GM13977 (cell line): ENCODE measurements at regions not wholly inside any gene's neighbourhood (a gene's known extent, or its start where the extent isn't known, plus 50 kb on each side); places are given as distances from the start of the nearest gene placed in this dataset.

Experiments used
- DNase-seq: peaks from one replicate; pipeline ENCODE4 v3.0.0; 2012; ENCODE audit warnings: low spot score
- CTCF ChIP-seq: IDR thresholded peaks from 2 replicates; pipeline ENCODE4 v1.5.1; 2012; ENCODE audit warnings: mild to moderate bottlenecking, control low read depth; ENCODE audit not compliant: insufficient read depth; ENCODE audit errors: extremely low read depth, missing control alignments
- in situ Hi-C: fragments of 300-500 bp; cut with MboI; formaldehyde crosslinking; loops from one replicate; pipeline ENCODE4 v1.12.0; 2022; ENCODE audit warnings: low sequenced_read_pairs, low pct_unique_long_range_greater_than_20kb, mixed read lengths, inconsistent platforms; ENCODE audit not compliant: unreplicated experiment

GRCh38 chr9:110036286-110036685 is 171.7 kb downstream of the C9orf152 start:
- in situ Hi-C loops = no loop called here
- no peak for TF ChIP-seq CTCF
- DNase-seq = no peak

GRCh38 chr9:110040788-110041187 is 167.2 kb downstream of the C9orf152 start:
- DNase-seq = no peak
- in situ Hi-C loops = no loop called here
- no peak for TF ChIP-seq CTCF

GRCh38 chr9:110041452-110041851 is 166.5 kb downstream of the C9orf152 start:
- no peak for TF ChIP-seq CTCF
- no peak for DNase-seq
- in situ Hi-C loops = no loop called here

- no peak for DNase-seq
- no peak for TF ChIP-seq CTCF
- in situ Hi-C loops = no loop called here
Observed at GRCh38 chr9:110047232-110047954, 160.6 kb downstream of the C9orf152 start.

- peak; percentile 42 for DNase-seq
- no peak for TF ChIP-seq CTCF
- in situ Hi-C loops = no loop called here
Observed at GRCh38 chr9:110047955-110048402, 160.0 kb downstream of the C9orf152 start.

- in situ Hi-C loops = no loop called here
- no peak for TF ChIP-seq CTCF
- peak; percentile 93 for DNase-seq
Observed at GRCh38 chr9:110048403-110048975, 159.5 kb downstream of the C9orf152 start.
